H1 (cell line): ENCODE measurements at regions not wholly inside any gene's neighbourhood (a gene's known extent, or its start where the extent isn't known, plus 50 kb on each side); places are given as distances from the start of the nearest gene placed in this dataset.

Experiments used
- CTCF ChIA-PET: fragments of 300-600 bp; sonication (Branson Sonifier 250); formaldehyde crosslinking; loops from one replicate; lab custom pipeline; 2021; ENCODE audit not compliant: partially characterized antibody; lab: Charles Lee
- POLR2A ChIA-PET: fragments of 300-600 bp; sonication (Branson Sonifier 250); formaldehyde crosslinking; loops from one replicate; lab custom pipeline; 2021; ENCODE audit warnings: inconsistent platforms; ENCODE audit not compliant: partially characterized antibody; lab: Charles Lee
- DNase-seq, 2 experiments: peaks; one replicate each; pipeline versions ENCODE4 v3.0.0 to v3.0.0-alpha.2; 2010 to 2022; ENCODE audit warnings: low spot score in 2 of 2, low read depth in 1 of 2, mixed read lengths in 1 of 2
- FAIRE-seq: peaks from 2 replicates; lab custom pipeline; 2011; peaks lifted over from hg19 to GRCh38; lab: Jason Lieb, UNC
- H2AFZ ChIP-seq: 2 replicates; pipeline ENCODE4 v1.8.1; 2012; ENCODE audit warnings: low read length, inconsistent platforms
- H2AK5ac ChIP-seq: 2 replicates; pipeline ENCODE4 v1.6.1; 2013; ENCODE audit warnings: low read depth, low read length
- H2BK120ac ChIP-seq: replicated peaks from 2 replicates; pipeline ENCODE3; 2013; ENCODE audit warnings: low read depth, low read length, inconsistent platforms
- H2BK12ac ChIP-seq: 2 replicates; pipeline ENCODE4 v1.6.1; 2013; ENCODE audit warnings: low read depth, low read length
- H2BK15ac ChIP-seq: 2 replicates; pipeline ENCODE4 v1.6.1; 2013; ENCODE audit warnings: low read length
- H2BK20ac ChIP-seq: 2 replicates; pipeline ENCODE4 v1.6.1; 2013; ENCODE audit warnings: low read length
- H2BK5ac ChIP-seq: 2 replicates; pipeline ENCODE4 v1.6.1; 2013; ENCODE audit warnings: low read depth, low read length
- H3K14ac ChIP-seq: 2 replicates; pipeline ENCODE4 v1.6.1; 2013; ENCODE audit warnings: inconsistent platforms; ENCODE audit not compliant: insufficient read length
- H3K18ac ChIP-seq: 2 replicates; pipeline ENCODE4 v1.6.1; 2013; ENCODE audit warnings: low read length; ENCODE audit errors: extremely low read depth
- H3K23ac ChIP-seq: 2 replicates; pipeline ENCODE4 v1.6.1; 2013; ENCODE audit warnings: inconsistent platforms; ENCODE audit not compliant: insufficient read length
- H3K23me2 ChIP-seq: 2 replicates; pipeline ENCODE4 v1.6.1; 2013; ENCODE audit warnings: low read depth, low read length
- H3K27ac ChIP-seq: 2 replicates; pipeline ENCODE4 v1.6.1; 2011; ENCODE audit warnings: low read depth, low read length, inconsistent platforms
- H3K27me3 ChIP-seq, 4 experiments: replicated peaks in 1 of 4; 1 replicate in 1 of 4; 2 replicates in 3 of 4; pipeline versions ENCODE4 v1.6.1 to v1.8.1; 2011 to 2013; ENCODE audit warnings: low read length in 3 of 4, mild to moderate bottlenecking in 3 of 4, inconsistent platforms in 2 of 4, mixed read lengths in 2 of 4, moderate library complexity in 1 of 4; ENCODE audit not compliant: control insufficient read depth in 3 of 4, insufficient read depth in 3 of 4; ENCODE audit errors: extremely low read depth in 1 of 4
- H3K36me3 ChIP-seq, 4 experiments: 2 replicates each; pipeline versions ENCODE4 v1.6.1 to v1.8.1; 2011 to 2013; ENCODE audit warnings: mild to moderate bottlenecking in 4 of 4, low read length in 3 of 4, moderate library complexity in 2 of 4, control low read depth in 1 of 4, inconsistent platforms in 1 of 4; ENCODE audit not compliant: insufficient read depth in 4 of 4, control insufficient read depth in 2 of 4
- H3K4ac ChIP-seq: replicated peaks from 2 replicates; pipeline ENCODE3; 2013; ENCODE audit warnings: low read length, low read depth, mixed read lengths, inconsistent platforms; ENCODE audit not compliant: insufficient read length
- H3K4me1 ChIP-seq, 4 experiments: replicated peaks in 1 of 4; 1 replicate in 1 of 4; 2 replicates in 3 of 4; pipeline versions ENCODE4 v1.6.1 to v1.8.1; 2011 to 2013; ENCODE audit warnings: low read length in 3 of 4, inconsistent platforms in 2 of 4, mixed read lengths in 1 of 4; ENCODE audit not compliant: insufficient read depth in 4 of 4, control insufficient read depth in 3 of 4
- H3K4me2 ChIP-seq, 2 experiments: 2 replicates each; pipeline versions ENCODE4 v1.6.1 to v1.8.1; 2011 to 2013; ENCODE audit warnings: low read depth in 2 of 2, low read length in 2 of 2, control low read depth in 1 of 2, inconsistent platforms in 1 of 2, mild to moderate bottlenecking in 1 of 2; ENCODE audit not compliant: insufficient read depth in 1 of 2
- H3K4me3 ChIP-seq, 4 experiments: fragments of 200-600, 300-600 bp in 1 of 4; sonication (generic), shearing (Covaris generic), sonication (Bioruptor Twin) in 1 of 4; 2 replicates each; pipeline versions ENCODE4 v1.5.1 to v1.8.1; 2011 to 2016; ENCODE audit warnings: low read length in 4 of 4, low read depth in 3 of 4, control low read depth in 2 of 4, inconsistent platforms in 2 of 4, mild to moderate bottlenecking in 2 of 4, mixed read lengths in 1 of 4, moderate library complexity in 1 of 4; ENCODE audit not compliant: insufficient read depth in 2 of 4; ENCODE audit errors: extremely low read depth in 1 of 4
- H3K56ac ChIP-seq: replicated peaks from 2 replicates; pipeline ENCODE3; 2013; ENCODE audit warnings: low read depth, mild to moderate bottlenecking, mixed read lengths, low read length, inconsistent platforms; ENCODE audit not compliant: insufficient read length
- H3K79me1 ChIP-seq: 2 replicates; pipeline ENCODE4 v1.6.1; 2013; ENCODE audit warnings: low read depth, low read length, control low read depth
- H3K79me2 ChIP-seq, 2 experiments: 2 replicates each; pipeline versions ENCODE4 v1.6.1 to v1.8.1; 2012 to 2013; ENCODE audit warnings: low read length in 2 of 2, mild to moderate bottlenecking in 2 of 2, inconsistent platforms in 1 of 2; ENCODE audit not compliant: insufficient read depth in 2 of 2, control insufficient read depth in 1 of 2
- H3K9ac ChIP-seq, 4 experiments: replicated peaks in 1 of 4; 1 replicate in 1 of 4; 2 replicates in 3 of 4; pipeline versions ENCODE4 v1.6.1 to v1.8.1; 2011 to 2013; ENCODE audit warnings: low read depth in 3 of 4, low read length in 3 of 4, control low read depth in 2 of 4, mild to moderate bottlenecking in 2 of 4, moderate library complexity in 2 of 4, inconsistent platforms in 1 of 4; ENCODE audit errors: extremely low read depth in 1 of 4
- H3K9me3 ChIP-seq, 2 experiments: 2 replicates each; pipeline versions ENCODE4 v1.6.1 to v1.8.1; 2012 to 2013; ENCODE audit warnings: mild to moderate bottlenecking in 2 of 2, moderate library complexity in 2 of 2, control low read depth in 1 of 2, inconsistent platforms in 1 of 2, low read depth in 1 of 2, low read length in 1 of 2, mixed read lengths in 1 of 2; ENCODE audit not compliant: insufficient read depth in 2 of 2
- H4K20me1 ChIP-seq, 2 experiments: replicated peaks in 1 of 2; 2 replicates each; pipeline versions ENCODE3 to v1.8.1; 2011 to 2013; ENCODE audit warnings: inconsistent platforms in 2 of 2, low read length in 2 of 2, mild to moderate bottlenecking in 1 of 2; ENCODE audit not compliant: insufficient read depth in 2 of 2, control insufficient read depth in 1 of 2
- H4K5ac ChIP-seq: 2 replicates; pipeline ENCODE4 v1.6.1; 2013; ENCODE audit warnings: low read length, low read depth, mixed read lengths, inconsistent platforms; ENCODE audit not compliant: insufficient read length
- H4K8ac ChIP-seq: 2 replicates; pipeline ENCODE4 v1.8.0; 2013; ENCODE audit warnings: mild to moderate bottlenecking, moderate library complexity, low read length, inconsistent platforms; ENCODE audit not compliant: insufficient read depth; ENCODE audit errors: extremely low read depth
- H4K91ac ChIP-seq: replicated peaks from 2 replicates; pipeline ENCODE3; 2013; ENCODE audit warnings: low read length, mixed read lengths, inconsistent platforms; ENCODE audit not compliant: insufficient read length
- GTF2F1 ChIP-seq: IDR thresholded peaks from 2 replicates; pipeline ENCODE4 v1.6.1; 2012; ENCODE audit warnings: low read depth, low read length, improper control_type of control experiment, borderline replicate concordance
- PHF8 ChIP-seq: fragments of 200-600 bp; sonication (generic); conservative IDR thresholded peaks from 2 replicates; pipeline ENCODE4 v1.7.1; 2012; ENCODE audit warnings: low read depth, mild to moderate bottlenecking, inconsistent platforms, low read length, moderate library complexity
- SIX5 ChIP-seq: IDR thresholded peaks from 2 replicates; pipeline ENCODE4 v1.6.1; 2011; ENCODE audit warnings: mild to moderate bottlenecking, low read depth, low read length
- ZNF274 ChIP-seq: IDR thresholded peaks from 2 replicates; pipeline ENCODE4 v1.7.0; 2012; ENCODE audit warnings: low read length, borderline replicate concordance; ENCODE audit errors: extremely low read depth
- WGBS, 2 experiments: shearing (Covaris generic) in 1 of 2; methylation state at CpG; one replicate each; pipeline versions ENCODE4 v1.1.6 to v1.1.7; 2013 to 2015; ENCODE audit warnings: low lambda C conversion rate in 2 of 2, mixed read lengths in 2 of 2, inconsistent platforms in 1 of 2, low coverage in 1 of 2, missing lambda C conversion rate in 1 of 2; ENCODE audit not compliant: insufficient replicate concordance in 2 of 2, insufficient coverage in 1 of 2, insufficient read length in 1 of 2; ENCODE audit errors: extremely low coverage in 1 of 2, missing lambda C conversion rate in 1 of 2; 5-methylcytosine and 5-hydroxymethylcytosine counted together

GRCh38 chr4:138561276-138561880 is 319.2 kb upstream of the SLC7A11 start:
- Histone ChIP-seq H3K56ac (no peak overlapping the region), H2BK20ac (no peak overlapping the region), H4K8ac (no peak overlapping the region; the same call in 1 of the 2 replicates), H3K79me2 (no peaks in the 10 kb centered on the region), H3K4me3 (no peak overlapping the region), H2AFZ (no peak overlapping the region), H3K4me1 (no peaks in the 10 kb centered on the region), H3K27ac (no peak overlapping the region), H4K5ac (no peak overlapping the region), H3K9ac (no peak overlapping the region), H2BK120ac (no peak overlapping the region), H3K36me3 (no peaks in the 10 kb centered on the region), H2BK12ac (no peak overlapping the region), H2BK5ac (no peak overlapping the region), H3K23me2 (no peaks in the 10 kb centered on the region), H2AK5ac (no peak overlapping the region), H3K79me1 (no peaks in the 10 kb centered on the region), H4K20me1 (no peaks in the 10 kb centered on the region), H3K4ac (no peak overlapping the region), H3K23ac (no peak overlapping the region), H4K91ac (no peak overlapping the region), H3K4me2 (no peak overlapping the region), H3K14ac (no peak overlapping the region), H3K18ac (no peak overlapping the region), H3K9me3 (no peaks in the 10 kb centered on the region; a peak in 1 of 4 replicates), H2BK15ac (no peak overlapping the region), H3K27me3 (no peaks in the 10 kb centered on the region)
- FAIRE-seq (no peak), DNase-seq (no peak)
- POLR2A ChIA-PET = no interaction called here
- 94% methylated on average over 29 of the region's 40 CpGs; no CpG with 5 or more reads in 1 of the 2 experiments for WGBS, 2 experiments
- CTCF ChIA-PET = interaction anchor here (0.6 to 5.6 kb wide), 16 partner anchors 7 to 625 kb away, joined by 3 to 77 read pairs (median 4); no protein-coding TSS in a partner anchor
- no peak for TF ChIP-seq ZNF274
- TF ChIP-seq GTF2F1 = no peak
- TF ChIP-seq PHF8 = no peak
- no peak for TF ChIP-seq SIX5
